Keratinocyte (primary cell): ENCODE measurements at regions not wholly inside any gene's neighbourhood (a gene's known extent, or its start where the extent isn't known, plus 50 kb on each side); places are given as distances from the start of the nearest gene placed in this dataset.

Source experiments
- DNase-seq: peaks from one replicate; pipeline ENCODE4 v3.0.0-alpha.2; 2011; ENCODE audit warnings: low read depth, missing footprints, low spot score
- FAIRE-seq: peaks from 2 replicates; lab custom pipeline; 2011; peaks lifted over from hg19 to GRCh38; lab: Jason Lieb, UNC
- H2AFZ ChIP-seq: 2 replicates; pipeline ENCODE4 v1.6.0; 2012; ENCODE audit warnings: low read length, control low read depth, inconsistent platforms; ENCODE audit not compliant: control insufficient read depth
- H3K27ac ChIP-seq: 2 replicates; pipeline ENCODE4 v1.5.1; 2011; ENCODE audit warnings: low read length; ENCODE audit not compliant: control insufficient read depth, insufficient read depth
- H3K27me3 ChIP-seq: 3 replicates; pipeline ENCODE4 v1.6.0; 2011; ENCODE audit warnings: low read length; ENCODE audit not compliant: control insufficient read depth, insufficient read depth; ENCODE audit errors: extremely low read depth
- H3K36me3 ChIP-seq, 2 experiments: 2 replicates in 1 of 2; 3 replicates in 1 of 2; pipeline ENCODE4 v1.5.1; 2011; ENCODE audit warnings: low read length in 2 of 2, mild to moderate bottlenecking in 1 of 2; ENCODE audit not compliant: control insufficient read depth in 2 of 2, insufficient read depth in 2 of 2; ENCODE audit errors: extremely low read depth in 1 of 2
- H3K4me1 ChIP-seq: 3 replicates; pipeline ENCODE4 v1.5.1; 2011; ENCODE audit warnings: low read length; ENCODE audit not compliant: control insufficient read depth, insufficient read depth; ENCODE audit errors: extremely low read depth
- H3K4me2 ChIP-seq: 3 replicates; pipeline ENCODE4 v1.6.0; 2011; ENCODE audit warnings: low read depth, low read length; ENCODE audit not compliant: control insufficient read depth, insufficient read depth; ENCODE audit errors: extremely low read depth
- H3K4me3 ChIP-seq, 3 experiments: fragments of 200-600 bp in 1 of 3; sonication (generic) in 1 of 3; 2 replicates in 2 of 3; 3 replicates in 1 of 3; pipeline ENCODE4 v1.5.1; 2011 to 2016; ENCODE audit warnings: low read length in 3 of 3, mild to moderate bottlenecking in 3 of 3, control low read depth in 2 of 3, inconsistent platforms in 1 of 3, low read depth in 1 of 3, mixed read lengths in 1 of 3, mixed run types in 1 of 3, moderate library complexity in 1 of 3; ENCODE audit not compliant: control insufficient read depth in 2 of 3, insufficient read depth in 2 of 3; ENCODE audit errors: extremely low read depth in 1 of 3
- H3K79me2 ChIP-seq: 2 replicates; pipeline ENCODE4 v1.6.0; 2012; ENCODE audit warnings: low read length; ENCODE audit not compliant: control insufficient read depth, insufficient read depth
- H3K9ac ChIP-seq: 3 replicates; pipeline ENCODE4 v1.6.0; 2011; ENCODE audit warnings: low read length; ENCODE audit not compliant: control insufficient read depth, insufficient read depth; ENCODE audit errors: extremely low read depth
- H3K9me1 ChIP-seq: 3 replicates; pipeline ENCODE4 v1.6.0; 2011; ENCODE audit warnings: low read length; ENCODE audit not compliant: control insufficient read depth, insufficient read depth; ENCODE audit errors: extremely low read depth
- H3K9me3 ChIP-seq: 2 replicates; pipeline ENCODE4 v1.5.1; 2012; ENCODE audit warnings: low read depth, low read length; ENCODE audit not compliant: control insufficient read depth
- H4K20me1 ChIP-seq: 3 replicates; pipeline ENCODE4 v1.6.0; 2011; ENCODE audit warnings: low read length; ENCODE audit not compliant: control insufficient read depth, insufficient read depth; ENCODE audit errors: extremely low read depth
- CTCF ChIP-seq, 3 experiments: IDR thresholded peaks in 1 of 3; conservative IDR thresholded peaks in 1 of 3; optimal IDR thresholded peaks in 1 of 3; 2 replicates in 2 of 3; 3 replicates in 1 of 3; pipeline versions ENCODE3 to v1.5.1; 2011; ENCODE audit warnings: low read length in 3 of 3, mild to moderate bottlenecking in 3 of 3, moderate library complexity in 2 of 3, control low read depth in 1 of 3, inconsistent platforms in 1 of 3; ENCODE audit not compliant: insufficient read depth in 2 of 3; ENCODE audit errors: extremely low read depth in 1 of 3
- EZH2 ChIP-seq: IDR thresholded peaks from one replicate; pipeline ENCODE4 v1.6.1; 2012; ENCODE audit warnings: inconsistent platforms, mild to moderate bottlenecking, low read length, moderate library complexity
- dilution Hi-C: fragments of 300-500 bp; cut with MboI; formaldehyde crosslinking; loops from one replicate; pipeline ENCODE4 v1.7.0; 2020; ENCODE audit warnings: low sequenced_read_pairs; ENCODE audit not compliant: extremely low pct_ligation_motif_present

- Histone ChIP-seq H3K27me3 (no peaks in the 10 kb centered on the region), H3K9me1 (no peaks in the 10 kb centered on the region), H3K9ac (no peak overlapping the region), H2AFZ (no peak overlapping the region), H3K79me2 (no peaks in the 10 kb centered on the region), H3K4me1 (no peaks in the 10 kb centered on the region), H3K9me3 (peaks cover 7% of the 10 kb centered on the region), H3K27ac (no peak overlapping the region), H3K4me2 (no peak overlapping the region), H4K20me1 (no peaks in the 10 kb centered on the region), H3K36me3 (no peaks in the 10 kb centered on the region), H3K4me3 (no peak overlapping the region)
- TF ChIP-seq EZH2 (no peak), CTCF (optimal IDR thresholded peaks at IDR 0.05 in 1 of 3, IDR thresholded peaks at IDR 0.05 in 1 of 3, conservative IDR thresholded peaks at IDR 0.05 in 1 of 3; ENCODE audit: extremely low read depth in 1 of 3, insufficient read depth in 2 of 3, low read length in 3 of 3) (no peak)
- no peak for DNase-seq
- dilution Hi-C loops, result no loop called here
- FAIRE-seq, result no peak
Observed at GRCh38 chr14:101508948-101509729, 52.2 kb upstream of the DIO3 start.

DNA sequence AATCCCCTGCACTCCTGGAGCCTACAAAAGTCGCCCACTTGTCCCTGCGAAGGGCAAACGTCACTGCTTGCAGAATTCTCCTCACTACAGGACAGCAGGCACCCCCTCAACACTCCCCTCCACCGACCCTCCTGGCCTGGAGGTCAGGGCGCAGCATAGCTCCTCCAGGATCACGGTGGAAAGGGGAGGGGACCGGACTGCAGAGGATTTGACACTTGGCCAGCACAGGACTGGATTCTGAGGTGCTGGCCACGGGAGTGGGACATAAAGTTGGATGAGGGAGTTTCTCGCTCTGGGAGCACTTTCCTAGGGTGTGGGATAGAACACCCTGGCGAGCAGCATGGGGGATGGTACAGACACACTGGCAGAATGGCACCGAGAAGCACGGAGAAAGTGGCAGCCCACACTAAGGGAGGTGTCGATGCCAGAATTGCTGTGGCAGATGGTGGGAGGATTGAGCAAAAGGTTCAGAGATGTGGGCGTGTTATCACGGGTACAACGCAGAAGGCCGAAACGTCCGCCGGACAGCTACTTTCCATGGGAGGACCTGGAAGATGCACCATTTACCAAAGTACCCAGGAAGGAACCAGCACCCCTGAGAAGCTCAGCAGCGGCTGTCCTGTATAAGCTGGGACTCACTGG lies 51.4 kb upstream of the DIO3 start:
- dilution Hi-C loops, result no loop called here
- Histone ChIP-seq H3K4me1 (no peaks in the 10 kb centered on the region), H3K27me3 (no peaks in the 10 kb centered on the region), H3K27ac (no peak overlapping the region), H2AFZ (no peak overlapping the region), H3K9me3 (peaks cover 8% of the 10 kb centered on the region), H3K9me1 (no peaks in the 10 kb centered on the region), H4K20me1 (no peaks in the 10 kb centered on the region), H3K9ac (no peak overlapping the region), H3K4me2 (no peak overlapping the region), H3K36me3 (no peaks in the 10 kb centered on the region), H3K4me3 (no peak overlapping the region), H3K79me2 (no peaks in the 10 kb centered on the region)
- FAIRE-seq, result no peak
- no peak for DNase-seq
- TF ChIP-seq EZH2, result no peak
- no peak for TF ChIP-seq CTCF (optimal IDR thresholded peaks at IDR 0.05 in 1 of 3, IDR thresholded peaks at IDR 0.05 in 1 of 3, conservative IDR thresholded peaks at IDR 0.05 in 1 of 3; ENCODE audit: extremely low read depth in 1 of 3, insufficient read depth in 2 of 3, low read length in 3 of 3)
